ENCODE measurements at regions not wholly inside any gene's neighbourhood (a gene's known extent, or its start where the extent isn't known, plus 50 kb on each side); places are given as distances from the start of the nearest gene placed in this dataset.
A peak's percentile ranks its signal among the peaks of the same experiment; 100 is the strongest.
"Not testable (repeated sequence)": the region's sequence is repeated elsewhere in the genome, so short reads cannot be mapped to it uniquely, and the experiment has no call there.

DNA sequence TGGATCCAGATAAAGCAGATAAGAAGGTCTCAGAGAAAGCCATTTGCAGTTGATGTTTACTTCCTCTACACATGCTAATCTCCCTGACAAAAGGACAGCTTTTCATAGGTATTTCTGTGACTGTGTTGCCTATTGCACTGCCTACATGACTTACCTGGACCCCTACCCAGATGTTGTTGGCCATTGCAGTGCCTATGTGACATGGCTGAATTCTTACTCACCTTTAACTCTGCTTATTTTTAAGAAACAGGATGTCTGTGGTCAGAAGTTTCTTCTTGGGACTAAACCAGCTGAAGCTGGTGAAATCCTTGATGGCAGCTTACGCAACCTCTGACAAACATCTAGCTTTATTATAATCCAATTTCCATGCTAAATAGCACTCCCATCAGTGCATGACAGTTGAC lies 50.7 kb downstream of the PPIAL4D start:
- H3K4me3 Mint-ChIP-seq (ENCODE audit: low read depth, unreplicated experiment); H3K27ac Mint-ChIP-seq (ENCODE audit: unreplicated experiment); BruUV-seq (replicated peaks); intact Hi-C loops (cut with micrococcal nuclease; ENCODE audit: unreplicated experiment); CTCF ChIA-PET; H3K9me3 Mint-ChIP-seq (ENCODE audit: low read depth, unreplicated experiment); H3K4me1 Mint-ChIP-seq (ENCODE audit: low read depth, unreplicated experiment); H3K27me3 Mint-ChIP-seq (ENCODE audit: unreplicated experiment); DNase-seq; H3K36me3 Mint-ChIP-seq (ENCODE audit: insufficient read depth, unreplicated experiment): not testable (repeated sequence)

DNA sequence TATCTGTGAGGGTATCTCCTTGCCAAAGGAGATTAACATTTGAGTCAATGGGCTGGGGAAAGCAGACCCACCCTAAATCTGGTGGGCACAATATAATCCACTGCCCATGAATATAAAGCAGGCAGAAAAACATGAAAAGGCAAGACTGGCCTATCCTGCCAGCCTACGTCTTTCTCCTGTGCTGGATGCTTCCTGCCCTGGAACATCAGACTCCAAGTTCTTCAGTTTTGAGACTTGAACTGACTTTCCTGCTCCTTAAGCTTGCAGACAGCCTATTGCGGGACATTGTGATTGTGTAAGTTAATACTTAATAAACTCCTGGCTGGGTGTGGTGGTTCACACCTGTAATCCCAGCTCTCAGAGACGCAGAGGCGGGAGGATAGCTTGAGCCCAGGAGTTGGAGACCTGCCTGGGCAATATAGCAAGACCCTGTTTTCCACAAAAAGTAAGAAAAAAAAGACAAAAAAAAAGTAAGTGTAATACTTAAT lies 52.4 kb downstream of the PPIAL4D start:
- H3K27ac Mint-ChIP-seq (ENCODE audit: unreplicated experiment); intact Hi-C loops (cut with micrococcal nuclease; ENCODE audit: unreplicated experiment); H3K4me1 Mint-ChIP-seq (ENCODE audit: low read depth, unreplicated experiment); H3K4me3 Mint-ChIP-seq (ENCODE audit: low read depth, unreplicated experiment); H3K36me3 Mint-ChIP-seq (ENCODE audit: insufficient read depth, unreplicated experiment); H3K9me3 Mint-ChIP-seq (ENCODE audit: low read depth, unreplicated experiment); DNase-seq; H3K27me3 Mint-ChIP-seq (ENCODE audit: unreplicated experiment); BruUV-seq (replicated peaks); CTCF ChIA-PET: not testable (repeated sequence)

DNA sequence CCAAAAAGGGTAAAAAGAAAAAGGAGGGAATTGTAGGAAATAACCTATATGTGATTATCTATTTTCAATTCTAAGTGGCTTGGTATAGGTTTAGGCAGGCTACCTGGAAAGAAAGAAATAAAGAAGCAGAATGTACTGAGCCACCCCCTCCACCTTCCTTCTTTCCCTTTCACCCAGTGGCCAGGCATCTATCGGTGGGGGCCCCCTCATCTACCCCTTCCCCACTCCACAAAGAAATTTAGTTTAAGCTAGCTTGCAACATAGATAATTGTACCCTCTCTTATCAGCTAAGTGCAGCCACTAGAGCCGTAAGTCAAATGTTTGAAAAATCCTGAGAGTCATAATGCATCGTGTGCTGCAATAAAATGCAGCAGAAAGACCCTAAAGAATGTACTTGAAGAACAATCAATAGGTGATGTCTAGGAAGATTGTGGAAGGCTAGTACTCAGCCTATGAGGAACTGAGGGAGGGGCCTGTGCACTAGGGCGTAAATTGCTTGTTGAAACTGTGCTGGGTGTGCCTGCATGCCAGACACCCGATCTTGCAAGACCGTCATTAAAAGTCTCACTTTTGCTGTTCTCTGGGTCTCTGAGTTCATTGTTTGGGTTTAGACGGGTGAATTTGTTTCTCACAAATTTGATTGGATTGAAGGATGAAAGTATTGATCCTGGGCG lies 53.0 kb downstream of the PPIAL4D start:
- H3K27me3 Mint-ChIP-seq (ENCODE audit: unreplicated experiment); CTCF ChIA-PET; H3K27ac Mint-ChIP-seq (ENCODE audit: unreplicated experiment); H3K4me3 Mint-ChIP-seq (ENCODE audit: low read depth, unreplicated experiment); H3K4me1 Mint-ChIP-seq (ENCODE audit: low read depth, unreplicated experiment); H3K9me3 Mint-ChIP-seq (ENCODE audit: low read depth, unreplicated experiment); BruUV-seq (replicated peaks); intact Hi-C loops (cut with micrococcal nuclease; ENCODE audit: unreplicated experiment); H3K36me3 Mint-ChIP-seq (ENCODE audit: insufficient read depth, unreplicated experiment): not testable (repeated sequence)
- peak; percentile 22 for DNase-seq

DNA sequence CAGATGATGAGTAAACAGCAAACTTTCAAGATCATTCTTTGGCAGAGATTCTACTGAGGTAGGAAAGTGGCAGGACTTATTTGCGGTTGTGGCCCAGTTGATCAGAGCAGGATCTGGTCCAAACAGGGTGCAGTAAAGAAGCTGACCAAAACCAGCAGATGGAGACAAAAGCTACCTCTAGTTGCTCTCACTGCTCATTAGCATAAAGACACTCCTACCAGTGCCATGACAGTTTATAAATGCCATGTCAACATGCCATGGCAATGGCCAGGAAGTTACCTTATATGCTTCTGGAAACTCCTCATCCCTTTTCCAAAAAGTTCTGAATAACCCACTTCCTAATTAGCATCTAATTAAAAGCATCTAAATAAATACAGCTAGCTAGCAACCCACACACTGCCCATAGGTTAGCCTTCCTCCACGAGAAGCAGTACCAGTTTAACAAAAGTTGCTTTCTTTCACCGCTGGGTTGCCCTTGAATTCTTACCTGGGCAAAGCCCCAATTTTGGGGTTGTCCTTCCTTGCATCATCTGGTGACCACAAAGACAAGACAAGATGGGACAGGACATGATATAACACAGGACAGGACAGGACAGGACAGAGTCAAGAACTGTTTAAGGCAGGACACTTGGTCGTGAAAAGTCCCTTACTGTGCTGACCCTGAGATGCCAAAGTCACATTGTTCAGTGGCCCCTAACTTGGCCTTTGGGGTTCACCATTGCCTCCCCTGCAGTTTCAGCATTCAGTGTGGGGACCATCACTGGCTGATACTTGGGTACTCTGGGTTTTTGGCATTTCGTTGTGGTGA lies 59.2 kb downstream of the PPIAL4D start:
- H3K4me3 Mint-ChIP-seq (ENCODE audit: low read depth, unreplicated experiment); H3K9me3 Mint-ChIP-seq (ENCODE audit: low read depth, unreplicated experiment); intact Hi-C loops (cut with micrococcal nuclease; ENCODE audit: unreplicated experiment); CTCF ChIA-PET; H3K36me3 Mint-ChIP-seq (ENCODE audit: insufficient read depth, unreplicated experiment); H3K27ac Mint-ChIP-seq (ENCODE audit: unreplicated experiment); H3K27me3 Mint-ChIP-seq (ENCODE audit: unreplicated experiment); DNase-seq; BruUV-seq (replicated peaks); H3K4me1 Mint-ChIP-seq (ENCODE audit: low read depth, unreplicated experiment): not testable (repeated sequence)

DNA sequence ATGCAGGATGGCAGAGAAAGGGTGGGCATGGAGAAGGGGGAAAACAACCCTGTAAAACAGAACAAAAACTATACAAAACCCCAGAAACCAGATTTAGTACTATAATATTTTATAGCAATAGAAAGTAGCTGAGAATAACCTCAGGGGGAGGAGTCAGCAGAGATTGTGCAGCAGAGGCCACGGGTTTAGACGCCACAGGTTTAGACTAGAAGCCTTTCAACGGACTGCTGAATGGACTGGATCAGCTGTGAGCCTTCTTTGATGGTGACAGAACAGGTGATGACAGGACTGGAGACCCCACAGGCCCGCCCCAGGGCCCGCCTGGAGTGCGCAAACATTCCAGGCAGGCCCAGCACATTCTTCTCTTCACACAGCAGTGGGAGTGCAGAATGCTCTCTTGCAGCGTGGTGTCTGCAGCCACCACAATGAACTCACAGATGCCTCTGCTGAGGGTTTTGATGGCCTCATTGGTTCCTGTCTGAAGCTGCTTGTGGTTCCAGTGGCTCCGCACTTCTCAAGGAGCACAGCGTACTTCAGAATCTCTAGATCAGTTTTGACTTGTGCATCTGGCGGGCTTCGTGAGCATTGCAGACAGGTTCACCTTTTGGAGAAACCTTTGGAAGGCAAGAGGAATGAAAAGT lies 65.6 kb downstream of the PPIAL4D start:
- H3K27ac Mint-ChIP-seq (ENCODE audit: unreplicated experiment); DNase-seq; BruUV-seq (replicated peaks); H3K4me3 Mint-ChIP-seq (ENCODE audit: low read depth, unreplicated experiment); H3K27me3 Mint-ChIP-seq (ENCODE audit: unreplicated experiment); H3K36me3 Mint-ChIP-seq (ENCODE audit: insufficient read depth, unreplicated experiment); intact Hi-C loops (cut with micrococcal nuclease; ENCODE audit: unreplicated experiment); CTCF ChIA-PET; H3K4me1 Mint-ChIP-seq (ENCODE audit: low read depth, unreplicated experiment); H3K9me3 Mint-ChIP-seq (ENCODE audit: low read depth, unreplicated experiment): not testable (repeated sequence)

DNA sequence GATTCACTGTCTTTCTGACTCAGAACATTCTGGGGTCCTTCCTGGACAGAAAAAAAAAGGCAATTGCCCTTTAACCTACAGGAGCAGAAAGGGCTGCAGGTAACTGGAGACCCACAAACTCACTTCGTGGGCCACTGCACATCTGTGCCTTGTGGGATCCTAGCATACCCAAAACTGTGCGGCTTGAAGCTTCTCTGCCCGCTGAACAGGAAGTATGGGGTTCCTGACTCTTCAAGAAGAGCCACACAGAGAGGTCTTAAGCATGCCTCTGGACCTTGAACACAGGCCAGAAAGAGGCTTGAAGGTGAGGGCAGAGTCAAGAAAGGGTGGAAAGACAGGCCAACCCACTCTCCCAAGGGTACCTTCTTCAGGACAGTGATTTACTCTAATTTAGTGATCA lies 67.6 kb downstream of the PPIAL4D start:
- BruUV-seq (replicated peaks); CTCF ChIA-PET; H3K9me3 Mint-ChIP-seq (ENCODE audit: low read depth, unreplicated experiment); intact Hi-C loops (cut with micrococcal nuclease; ENCODE audit: unreplicated experiment); H3K27me3 Mint-ChIP-seq (ENCODE audit: unreplicated experiment); H3K27ac Mint-ChIP-seq (ENCODE audit: unreplicated experiment); H3K4me3 Mint-ChIP-seq (ENCODE audit: low read depth, unreplicated experiment); DNase-seq; H3K36me3 Mint-ChIP-seq (ENCODE audit: insufficient read depth, unreplicated experiment); H3K4me1 Mint-ChIP-seq (ENCODE audit: low read depth, unreplicated experiment): not testable (repeated sequence)

DNA sequence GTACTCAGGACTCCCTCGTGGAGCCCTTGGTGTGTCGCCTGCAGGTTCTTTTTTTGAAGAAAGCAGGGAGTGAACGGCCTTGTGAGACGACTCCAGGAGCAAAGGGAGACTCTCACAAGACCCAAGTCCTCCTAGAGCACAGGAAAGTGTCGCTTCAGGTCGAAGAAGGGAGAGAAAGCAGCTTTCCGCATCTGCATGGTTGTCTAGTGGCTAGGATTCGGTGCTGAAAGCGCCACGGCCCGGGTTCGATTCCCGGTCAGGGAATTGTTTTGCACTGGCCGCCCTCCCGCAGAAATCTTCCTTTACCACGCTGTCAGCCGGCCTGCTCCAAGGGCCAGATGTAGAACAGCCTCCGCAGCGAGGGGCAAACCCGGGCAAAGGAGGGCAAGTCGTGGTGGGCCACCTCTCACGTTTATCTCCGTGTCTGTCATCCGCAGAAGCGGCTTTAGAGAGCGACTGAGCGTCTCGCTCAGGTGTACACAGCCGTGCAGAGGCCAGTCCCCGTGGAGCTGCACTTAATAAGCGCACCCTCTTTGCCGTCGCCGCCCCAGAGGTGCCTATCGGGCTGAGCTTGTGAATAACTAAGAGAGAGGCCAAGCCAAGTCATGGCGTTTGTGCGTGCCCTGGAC lies 72.6 kb downstream of the FAM72D start:
- DNase-seq; H3K27ac Mint-ChIP-seq (ENCODE audit: unreplicated experiment); CTCF ChIA-PET; H3K36me3 Mint-ChIP-seq (ENCODE audit: insufficient read depth, unreplicated experiment); BruUV-seq (replicated peaks); H3K4me3 Mint-ChIP-seq (ENCODE audit: low read depth, unreplicated experiment); intact Hi-C loops (cut with micrococcal nuclease; ENCODE audit: unreplicated experiment); H3K4me1 Mint-ChIP-seq (ENCODE audit: low read depth, unreplicated experiment); H3K27me3 Mint-ChIP-seq (ENCODE audit: unreplicated experiment); H3K9me3 Mint-ChIP-seq (ENCODE audit: low read depth, unreplicated experiment): not testable (repeated sequence)

DNA sequence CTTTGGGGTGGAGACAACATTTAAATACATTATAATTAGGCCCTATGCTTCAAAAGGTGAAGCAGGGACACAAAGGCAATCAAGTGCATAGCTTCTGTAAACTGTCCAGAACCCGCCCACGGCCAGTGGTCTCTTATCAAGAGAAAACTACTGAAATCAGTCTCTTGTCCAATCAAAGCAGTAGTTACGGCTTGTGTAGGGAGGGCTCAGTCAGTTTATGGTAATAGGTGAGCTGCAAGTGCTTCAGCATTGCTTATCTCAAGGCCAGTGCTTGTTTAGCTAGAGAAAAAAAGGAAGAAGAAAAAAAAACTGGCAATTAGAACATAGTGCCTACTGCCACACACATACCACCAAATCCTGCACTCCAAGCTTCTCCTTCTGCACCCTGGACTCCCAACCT lies 68.6 kb downstream of the FAM72D start:
- H3K36me3 Mint-ChIP-seq (ENCODE audit: insufficient read depth, unreplicated experiment); H3K27me3 Mint-ChIP-seq (ENCODE audit: unreplicated experiment); H3K27ac Mint-ChIP-seq (ENCODE audit: unreplicated experiment); H3K4me1 Mint-ChIP-seq (ENCODE audit: low read depth, unreplicated experiment); intact Hi-C loops (cut with micrococcal nuclease; ENCODE audit: unreplicated experiment); DNase-seq; H3K9me3 Mint-ChIP-seq (ENCODE audit: low read depth, unreplicated experiment); CTCF ChIA-PET; BruUV-seq (replicated peaks); H3K4me3 Mint-ChIP-seq (ENCODE audit: low read depth, unreplicated experiment): not testable (repeated sequence)

Data from Calu3 (cell line).